Caco-2 (cell line): ENCODE measurements at regions not wholly inside any gene's neighbourhood (a gene's known extent, or its start where the extent isn't known, plus 50 kb on each side); places are given as distances from the start of the nearest gene placed in this dataset.

Experiments
- BruUV-seq: library from RNA; stranded (reverse); fragments of 400-500 nt; replicated peaks from 2 replicates; lab custom pipeline; 2021; lab: Mats Ljungman, UMichigan
- CTCF ChIA-PET: fragments of 300-600 bp; sonication (Branson Sonifier 250); formaldehyde crosslinking; loops from one replicate; lab custom pipeline; 2022; ENCODE audit warnings: antibody characterized with exemption; lab: Charles Lee
- POLR2A ChIA-PET: fragments of 300-600 bp; sonication (Branson Sonifier 250); formaldehyde crosslinking; loops from one replicate; lab custom pipeline; 2022; ENCODE audit warnings: antibody characterized with exemption; lab: Charles Lee
- DNase-seq, 2 experiments: peaks; one replicate each; pipeline versions ENCODE4 v3.0.0 to v3.0.0-alpha.2; 2020 to 2022
- H3K27me3 ChIP-seq: replicated peaks from 2 replicates; pipeline ENCODE4 v1.6.0; 2011; ENCODE audit warnings: low read length; ENCODE audit not compliant: control insufficient read depth, insufficient read depth
- H3K36me3 ChIP-seq: 2 replicates; pipeline ENCODE4 v1.5.1; 2011; ENCODE audit warnings: low read length; ENCODE audit not compliant: control insufficient read depth, insufficient read depth
- H3K4me1 ChIP-seq: fragments of 250-450 bp; sonication (Bioruptor Pico); 2 replicates; pipeline ENCODE4 v1.5.1; 2020; ENCODE audit warnings: mild to moderate bottlenecking
- H3K4me3 ChIP-seq: 2 replicates; pipeline ENCODE4 v1.5.1; 2011; ENCODE audit warnings: low read depth, mild to moderate bottlenecking, control low read depth, low read length
- H3K9me3 ChIP-seq: fragments of 250-450 bp; sonication (Bioruptor Pico); 2 replicates; pipeline ENCODE4 v1.5.1; 2020; ENCODE audit warnings: mild to moderate bottlenecking, moderate library complexity
- H3K27ac Mint-ChIP-seq: one replicate; pipeline ENCODE4 v1.8.0; 2022; ENCODE audit warnings: mixed read lengths; ENCODE audit not compliant: unreplicated experiment
- H3K27me3 Mint-ChIP-seq: one replicate; pipeline ENCODE4 v1.8.0; 2022; ENCODE audit warnings: mixed read lengths; ENCODE audit not compliant: insufficient read depth, unreplicated experiment
- H3K36me3 Mint-ChIP-seq: one replicate; pipeline ENCODE4 v1.8.0; 2022; ENCODE audit warnings: mild to moderate bottlenecking, mixed read lengths; ENCODE audit not compliant: insufficient read depth, unreplicated experiment
- H3K4me1 Mint-ChIP-seq: one replicate; pipeline ENCODE4 v1.8.0; 2022; ENCODE audit warnings: low read depth, mixed read lengths; ENCODE audit not compliant: unreplicated experiment
- H3K4me3 Mint-ChIP-seq: one replicate; pipeline ENCODE4 v1.8.0; 2022; ENCODE audit warnings: mild to moderate bottlenecking, moderate library complexity, mixed read lengths; ENCODE audit not compliant: unreplicated experiment
- H3K9me3 Mint-ChIP-seq: one replicate; pipeline ENCODE4 v1.8.0; 2022; ENCODE audit warnings: mixed read lengths; ENCODE audit not compliant: unreplicated experiment
- CTCF ChIP-seq, 2 experiments: fragments of 200-600 bp in 1 of 2; IDR thresholded peaks; 1 replicate in 1 of 2; 2 replicates in 1 of 2; pipeline versions ENCODE4 v1.5.1 to v1.8.0; 2011 to 2022; ENCODE audit warnings: antibody characterized with exemption in 1 of 2, control low read depth in 1 of 2, inconsistent platforms in 1 of 2, low read depth in 1 of 2, low read length in 1 of 2, mild to moderate bottlenecking in 1 of 2, moderate library complexity in 1 of 2; ENCODE audit not compliant: insufficient read depth in 1 of 2, severe bottlenecking in 1 of 2, unreplicated experiment in 1 of 2
- intact Hi-C: fragments of 100-400 bp; cut with micrococcal nuclease; formaldehyde crosslinking; loops from one replicate; pipeline ENCODE4 v1.10.0; 2022; ENCODE audit not compliant: unreplicated experiment

DNA sequence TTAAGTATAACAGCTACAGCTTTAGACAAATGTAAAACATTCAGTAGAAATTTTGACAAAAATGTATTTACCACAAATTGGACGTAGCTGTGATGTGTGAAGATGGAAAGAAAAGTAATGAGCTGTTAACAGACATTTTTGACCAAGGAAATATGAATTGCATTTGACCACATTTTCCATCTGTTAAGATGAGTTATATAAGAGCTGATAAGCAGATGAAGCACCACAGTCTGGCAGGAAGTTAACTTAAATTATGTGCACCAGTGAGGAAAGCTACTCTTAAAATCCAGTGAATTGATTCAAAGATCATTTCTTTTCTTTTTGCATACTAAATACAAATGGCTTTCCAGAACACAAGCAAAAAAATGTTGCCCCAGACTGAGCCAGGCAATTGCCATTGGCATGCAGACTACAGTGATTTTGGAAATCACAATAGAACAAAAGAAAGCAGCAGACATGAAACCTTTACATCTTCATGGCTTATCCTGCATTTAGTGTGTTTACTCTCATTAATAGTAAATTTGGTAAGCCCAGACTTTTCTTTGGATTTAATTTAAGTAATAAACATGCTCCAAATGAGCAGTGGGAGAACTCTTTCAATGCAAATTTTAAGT, 493.7 kb downstream of the TMX3 start:
- Histone ChIP-seq H3K36me3 (no peaks in the 10 kb centered on the region), H3K27me3 (no peaks in the 10 kb centered on the region), H3K4me3 (no peak overlapping the region), H3K9me3 (no peaks in the 10 kb centered on the region), H3K4me1 (no peaks in the 10 kb centered on the region)
- no peak for TF ChIP-seq CTCF (IDR thresholded peaks at IDR 0.05; ENCODE audit: insufficient read depth in 1 of 2, low read depth in 1 of 2, low read length in 1 of 2, severe bottlenecking in 1 of 2, unreplicated experiment in 1 of 2)
- Mint-ChIP-seq H3K4me1 (no peaks in the 10 kb centered on the region), H3K36me3 (no peaks in the 10 kb centered on the region), H3K27ac (no peak overlapping the region), H3K9me3 (no peaks in the 10 kb centered on the region), H3K4me3 (no peak overlapping the region), H3K27me3 (no peaks in the 10 kb centered on the region)
- POLR2A ChIA-PET: no interaction called here
- intact Hi-C loops: no loop called here
- DNase-seq: no peak
- BruUV-seq: no TSS peak
- CTCF ChIA-PET: no interaction called here

DNA sequence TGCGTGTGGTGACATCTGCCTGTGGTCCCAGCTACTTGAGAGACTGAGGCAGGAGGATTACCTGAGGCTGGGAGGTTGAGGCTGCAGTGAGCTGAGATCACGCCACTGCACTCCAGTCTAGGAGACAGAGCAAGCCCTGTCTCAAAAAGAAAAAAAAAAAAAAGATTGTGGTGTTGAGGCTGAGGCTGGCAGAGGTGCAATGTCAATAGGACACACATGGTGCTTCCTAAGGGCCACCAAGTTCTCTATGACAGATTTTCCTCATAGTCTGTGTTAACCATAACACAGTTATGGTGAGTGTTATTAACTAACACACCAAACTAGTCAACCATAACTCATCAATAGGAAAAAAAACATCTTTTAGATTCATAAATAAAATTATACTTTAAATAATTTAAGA, 494.4 kb downstream of the TMX3 start:
- DNase-seq: no peak
- Mint-ChIP-seq H3K9me3 (no peaks in the 10 kb centered on the region), H3K4me1 (no peaks in the 10 kb centered on the region), H3K36me3 (no peaks in the 10 kb centered on the region), H3K27me3 (no peaks in the 10 kb centered on the region), H3K4me3 (no peak overlapping the region), H3K27ac (no peak overlapping the region)
- CTCF ChIA-PET: no interaction called here
- Histone ChIP-seq H3K4me1 (no peaks in the 10 kb centered on the region), H3K9me3 (no peaks in the 10 kb centered on the region), H3K27me3 (no peaks in the 10 kb centered on the region), H3K4me3 (no peak overlapping the region), H3K36me3 (no peaks in the 10 kb centered on the region)
- TF ChIP-seq CTCF (IDR thresholded peaks at IDR 0.05; ENCODE audit: insufficient read depth in 1 of 2, low read depth in 1 of 2, low read length in 1 of 2, severe bottlenecking in 1 of 2, unreplicated experiment in 1 of 2): no peak
- no TSS peak for BruUV-seq
- POLR2A ChIA-PET: no interaction called here
- intact Hi-C loops: no loop called here

GRCh38 chr18:68219872-68220271, 495.0 kb downstream of the TMX3 start:
- DNase-seq: no peak
- no peaks in the 10 kb centered on the region for H3K4me1 ChIP-seq
- H3K36me3 ChIP-seq: no peaks in the 10 kb centered on the region
- H3K36me3 Mint-ChIP-seq: no peaks in the 10 kb centered on the region
- H3K27me3 ChIP-seq: no peaks in the 10 kb centered on the region
- H3K4me3 Mint-ChIP-seq: no peak overlapping the region
- no peak for TF ChIP-seq CTCF (IDR thresholded peaks at IDR 0.05; ENCODE audit: insufficient read depth in 1 of 2, low read depth in 1 of 2, low read length in 1 of 2, severe bottlenecking in 1 of 2, unreplicated experiment in 1 of 2)
- no peak overlapping the region for H3K4me3 ChIP-seq
- no peaks in the 10 kb centered on the region for H3K4me1 Mint-ChIP-seq
- H3K9me3 ChIP-seq: no peaks in the 10 kb centered on the region
- no TSS peak for BruUV-seq
- H3K9me3 Mint-ChIP-seq: no peaks in the 10 kb centered on the region
- intact Hi-C loops: no loop called here
- H3K27me3 Mint-ChIP-seq: no peaks in the 10 kb centered on the region
- H3K27ac Mint-ChIP-seq: no peak overlapping the region
- ChIA-PET POLR2A (no interaction called here), CTCF (no interaction called here)
